GM21576 (cell line): ENCODE measurements at regions not wholly inside any gene's neighbourhood (a gene's known extent, or its start where the extent isn't known, plus 50 kb on each side); places are given as distances from the start of the nearest gene placed in this dataset.
"Not testable (repeated sequence)": the region's sequence is repeated elsewhere in the genome, so short reads cannot be mapped to it uniquely, and the experiment has no call there.

Experiments
- ATAC-seq: cut with Tn5 transposase; IDR thresholded peaks from one replicate; pipeline ENCODE4 v1.9.1; 2021; ENCODE audit warnings: mild to moderate bottlenecking, moderate library complexity; ENCODE audit not compliant: unreplicated experiment

GRCh38 chr3:177382944-177383343 lies 185.7 kb upstream of the TBL1XR1 start:
- ATAC-seq, result no peak

DNA sequence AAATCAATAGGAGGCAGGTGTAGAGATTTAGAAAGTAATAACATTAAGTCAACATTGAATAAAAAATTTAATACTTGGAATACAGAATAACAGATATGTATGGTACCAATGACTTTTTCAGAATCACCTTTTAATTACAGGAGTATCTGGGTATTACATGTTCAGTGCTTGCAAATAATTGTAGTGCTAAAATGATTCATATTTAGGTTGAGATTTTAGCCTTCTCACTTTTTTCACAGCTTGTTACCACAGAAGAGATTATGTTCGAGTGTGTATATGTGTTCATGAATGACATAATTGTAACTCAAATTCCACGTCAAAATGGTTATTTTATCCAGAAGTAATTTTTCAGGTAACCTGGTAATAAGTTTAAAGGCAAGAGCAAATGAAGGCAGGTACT lies 187.9 kb upstream of the TBL1XR1 start:
- no peak for ATAC-seq

DNA sequence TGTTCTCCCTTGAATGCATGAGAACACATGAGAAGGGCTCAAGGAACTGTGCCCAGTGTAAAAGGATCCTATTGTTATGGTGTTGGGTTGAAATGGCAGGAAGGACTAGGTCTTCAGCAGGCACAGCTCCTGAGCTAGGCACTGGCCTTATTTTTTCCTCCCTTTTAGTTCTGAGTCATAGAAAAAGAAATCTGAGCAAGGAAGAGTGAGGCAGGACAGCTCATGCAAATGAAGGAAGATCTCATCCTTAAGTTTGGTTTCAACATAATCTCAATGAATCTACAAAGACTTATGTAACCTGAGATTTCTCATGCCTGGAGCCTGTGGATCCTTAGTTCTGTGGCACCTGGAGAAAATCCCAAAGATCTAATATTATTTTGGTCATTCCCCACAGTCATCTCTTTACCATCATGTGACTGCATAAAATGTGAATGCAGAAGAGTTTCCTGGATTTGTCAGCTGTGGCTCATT lies 188.6 kb upstream of the TBL1XR1 start:
- ATAC-seq, result no peak

DNA sequence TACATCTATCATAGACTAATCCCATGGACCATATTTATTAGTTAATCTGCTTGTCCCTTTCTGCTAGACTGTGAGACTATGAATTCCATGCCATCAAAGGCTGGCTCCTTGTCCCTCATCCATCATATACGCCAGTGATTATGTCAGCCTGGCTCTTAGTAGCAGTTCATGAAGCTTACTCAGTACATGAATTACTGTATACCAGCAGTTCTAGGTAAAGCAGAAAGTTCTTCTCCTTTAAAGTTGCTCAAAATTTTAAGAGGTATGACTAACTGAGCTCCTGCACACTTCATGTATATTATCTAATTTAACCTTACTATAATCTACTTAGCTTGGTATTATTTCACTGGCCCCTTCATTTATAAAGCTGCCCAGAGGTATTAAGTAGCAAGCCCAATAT lies 190.9 kb upstream of the TBL1XR1 start:
- no peak for ATAC-seq

DNA sequence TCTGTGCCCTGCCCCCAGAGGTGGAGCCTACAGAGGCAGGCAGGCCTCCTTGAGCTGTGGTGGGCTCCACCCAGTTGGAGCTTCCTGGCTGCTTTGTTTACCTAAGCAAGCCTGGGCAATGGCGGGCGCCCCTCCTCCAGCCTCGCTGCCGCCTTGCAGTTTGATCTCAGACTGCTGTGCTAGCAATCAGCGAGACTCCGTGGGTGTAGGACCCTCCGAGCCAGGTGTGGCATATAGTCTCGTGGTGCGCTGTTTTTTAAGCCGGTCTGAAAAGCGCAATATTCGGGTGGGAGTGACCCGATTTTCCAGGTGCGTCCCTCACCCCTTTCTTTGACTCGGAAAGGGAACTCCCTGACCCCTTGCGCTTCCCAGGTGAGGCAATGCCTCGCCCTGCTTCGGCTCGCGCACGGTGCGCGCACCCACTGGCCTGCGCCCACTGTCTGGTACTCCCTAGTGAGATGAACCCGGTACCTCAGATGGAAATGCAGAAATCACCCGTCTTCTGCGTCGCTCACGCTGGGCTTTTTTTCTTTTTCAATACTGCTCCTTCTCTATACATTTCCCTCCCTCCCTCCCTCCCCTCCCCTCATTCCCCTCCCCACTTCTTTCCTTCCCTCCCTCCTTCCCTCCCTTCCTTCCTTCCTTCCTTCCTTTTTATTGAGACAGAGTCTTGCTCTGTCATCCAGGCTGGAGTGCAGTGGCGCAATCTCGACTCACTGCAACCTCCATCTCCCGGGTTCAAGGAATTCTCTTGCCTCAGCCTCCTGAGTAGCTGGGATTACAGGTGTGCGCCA lies 197.1 kb upstream of the TBL1XR1 start:
- not testable (repeated sequence) for ATAC-seq

- ATAC-seq, result no peak
Observed at GRCh38 chr3:177396733-177397132, 199.5 kb upstream of the TBL1XR1 start.

DNA sequence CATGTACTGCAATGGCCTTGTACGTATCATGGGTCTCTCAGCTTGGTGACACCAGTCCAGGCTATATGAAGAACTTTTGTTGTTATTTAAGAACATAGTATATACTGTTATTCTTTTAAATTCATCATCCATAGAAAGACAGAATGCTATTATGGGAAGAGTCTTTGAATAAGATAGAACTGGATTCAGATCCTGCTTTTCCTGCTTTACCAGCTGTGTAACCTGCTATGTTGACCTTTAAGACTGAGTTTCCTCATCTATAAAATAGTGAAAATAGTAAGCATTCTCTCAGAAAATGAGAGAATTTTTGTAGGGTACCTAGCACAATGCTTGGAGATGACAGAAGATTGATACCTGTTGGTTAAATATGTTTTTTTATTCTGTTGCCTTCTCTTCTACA lies 204.1 kb upstream of the TBL1XR1 start:
- ATAC-seq, result no peak

DNA sequence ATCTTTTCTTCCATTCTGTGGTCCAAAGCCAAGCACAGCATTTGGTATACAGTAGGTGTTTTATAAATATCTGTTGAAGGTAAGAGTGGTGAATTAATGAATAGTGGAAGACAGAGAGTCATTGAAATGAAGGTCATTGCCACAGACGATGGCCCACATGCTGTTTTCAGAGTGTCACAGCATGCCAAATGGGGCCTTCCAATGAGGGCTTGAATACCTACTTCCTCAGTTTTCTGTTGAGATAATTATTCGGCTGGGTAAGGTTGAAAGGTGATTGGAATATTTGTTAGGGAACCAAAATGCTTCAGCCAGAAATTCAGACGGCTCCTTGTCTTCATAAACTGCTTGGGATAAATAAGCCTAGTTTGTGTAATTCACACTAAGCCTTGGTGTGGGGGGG lies 205.3 kb upstream of the TBL1XR1 start:
- ATAC-seq, result no peak

GRCh38 chr3:177405191-177405672 lies 207.9 kb upstream of the TBL1XR1 start:
- ATAC-seq, result no peak

GRCh38 chr3:177410730-177411129 lies 213.4 kb upstream of the TBL1XR1 start:
- ATAC-seq, result no peak

DNA sequence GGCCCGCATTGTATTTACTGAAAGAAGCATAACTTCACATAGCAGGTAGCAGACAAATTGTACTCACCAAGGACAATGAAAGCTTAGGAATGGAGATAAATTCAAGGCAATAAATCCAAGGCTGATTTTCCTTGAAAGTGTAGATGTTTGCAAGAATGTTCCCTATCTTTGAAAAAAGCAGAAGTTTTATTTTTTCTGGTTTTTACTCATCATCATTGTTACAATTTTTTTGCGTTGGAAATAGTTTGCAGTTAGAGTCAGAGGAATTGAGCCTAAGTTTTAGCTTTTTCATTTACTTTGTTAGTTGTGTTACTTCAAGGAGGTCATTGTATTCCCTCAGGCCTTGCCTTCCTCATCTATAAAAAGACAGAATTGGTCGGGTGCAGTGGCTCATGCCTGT lies 213.9 kb upstream of the TBL1XR1 start:
- no peak for ATAC-seq

GRCh38 chr3:177412677-177413170 lies 215.4 kb upstream of the TBL1XR1 start:
- ATAC-seq, result not testable (repeated sequence)

GRCh38 chr3:177414093-177414492 lies 216.8 kb upstream of the TBL1XR1 start:
- no peak for ATAC-seq

DNA sequence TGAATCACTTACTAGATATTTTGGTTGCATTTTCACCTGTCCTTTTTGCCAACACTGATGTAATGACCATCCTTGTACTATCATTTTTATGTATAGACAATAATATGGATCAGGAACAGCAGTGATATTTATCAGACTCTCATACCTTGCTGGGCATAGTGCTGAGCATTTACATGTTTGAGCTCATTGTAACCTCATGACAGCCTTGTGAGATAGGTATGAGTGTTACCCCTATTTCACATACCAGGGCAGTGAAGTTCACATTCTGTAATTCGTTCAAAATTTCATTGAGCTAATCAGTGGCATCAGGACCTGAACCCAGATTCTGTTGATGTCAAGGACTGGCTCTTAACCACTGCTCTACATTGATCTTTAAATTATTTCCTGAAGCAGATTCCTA lies 221.5 kb upstream of the TBL1XR1 start:
- ATAC-seq, result no peak

- ATAC-seq, result no peak
Observed at GRCh38 chr3:177419904-177420601, 222.8 kb upstream of the TBL1XR1 start.

DNA sequence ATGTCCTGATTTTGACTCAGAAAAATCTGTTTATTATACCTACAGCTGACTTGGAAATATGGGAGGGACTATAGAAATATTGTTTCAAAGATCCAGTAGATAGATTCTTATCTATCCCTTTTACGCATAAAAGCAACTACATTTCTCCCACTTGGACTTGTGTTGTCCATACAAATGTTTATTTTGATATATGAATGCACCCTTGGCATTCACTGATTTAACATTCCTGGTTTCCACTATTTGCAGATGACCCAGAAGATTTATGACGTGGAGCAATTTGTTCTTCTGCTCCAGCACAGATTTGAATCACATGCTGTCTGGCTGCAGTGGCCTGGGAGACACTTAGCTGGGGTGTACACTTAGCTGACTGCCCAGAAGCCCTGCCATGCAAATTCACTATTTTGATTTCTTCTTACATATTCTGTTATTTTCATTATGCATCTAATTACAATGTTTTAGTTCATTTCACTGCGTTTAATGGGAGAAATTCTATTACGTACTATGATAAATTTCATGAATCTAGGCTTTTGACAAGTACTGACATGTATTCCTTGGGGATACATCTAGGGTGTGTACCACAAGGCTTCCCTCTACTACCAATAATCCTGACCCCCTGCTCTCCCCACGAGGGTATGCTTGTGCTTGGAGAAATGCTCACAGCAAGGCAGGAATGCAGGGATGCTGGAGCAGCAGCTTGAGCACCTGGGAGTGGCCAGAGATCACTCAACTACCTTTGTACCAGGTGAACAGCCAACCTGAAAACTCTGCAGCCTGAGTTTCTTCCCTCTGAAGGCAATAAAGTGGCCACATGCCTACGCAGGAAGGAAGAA lies 223.6 kb upstream of the TBL1XR1 start:
- no peak for ATAC-seq

DNA sequence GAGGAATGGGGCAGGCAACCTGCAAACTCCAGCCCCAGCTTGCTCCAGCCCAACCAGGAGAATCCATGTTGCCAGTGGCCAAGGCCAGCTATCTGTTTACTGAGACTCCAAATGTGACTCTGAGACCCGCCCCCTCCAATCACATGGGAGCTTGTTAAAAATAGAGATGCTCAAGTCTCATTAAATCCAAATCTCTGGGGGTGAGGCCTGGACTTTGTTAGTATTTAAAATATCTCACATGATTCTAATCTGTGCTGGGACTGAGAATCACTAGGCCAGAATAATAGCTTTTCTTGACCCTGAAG lies 224.2 kb upstream of the TBL1XR1 start:
- ATAC-seq, result no peak

DNA sequence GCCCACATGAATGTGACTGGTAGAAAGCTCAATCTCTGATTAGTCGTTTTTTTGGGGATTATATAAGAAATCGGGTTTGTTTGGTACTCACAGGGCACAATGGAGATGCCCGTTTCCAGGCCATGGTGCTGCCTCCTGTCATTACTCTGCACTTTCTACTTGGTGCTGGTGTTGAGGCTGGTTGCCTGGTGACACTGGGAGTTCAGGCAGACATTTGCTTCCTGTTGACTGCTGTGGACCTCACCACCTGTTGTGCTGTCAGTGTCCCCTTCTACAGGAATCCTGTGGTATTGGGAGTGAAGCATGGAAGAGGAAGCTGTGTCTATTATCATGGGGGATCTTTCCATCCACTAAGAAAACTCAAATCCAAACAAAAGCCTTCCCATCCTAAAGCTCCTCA lies 227.2 kb upstream of the TBL1XR1 start:
- ATAC-seq, result no peak

DNA sequence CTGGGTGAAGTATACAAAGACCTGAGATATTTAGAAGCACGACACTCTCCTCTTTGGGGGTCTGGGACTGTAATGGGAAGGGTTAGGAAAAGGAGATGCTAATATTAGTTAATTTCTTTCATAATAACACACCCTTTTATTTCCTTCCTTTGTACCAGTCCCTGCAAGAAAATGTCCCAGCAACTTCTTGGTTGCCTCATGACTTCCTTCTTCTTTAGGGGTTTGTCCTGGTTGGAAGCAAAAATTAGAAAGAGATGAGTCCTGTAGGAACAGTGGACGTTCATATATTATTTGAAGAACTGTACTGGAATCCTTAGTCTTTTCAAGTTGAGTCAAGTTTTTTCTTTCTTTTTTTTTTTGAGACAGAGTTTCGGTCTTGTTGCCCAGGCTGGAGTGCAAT lies 227.8 kb upstream of the TBL1XR1 start:
- no peak for ATAC-seq

DNA sequence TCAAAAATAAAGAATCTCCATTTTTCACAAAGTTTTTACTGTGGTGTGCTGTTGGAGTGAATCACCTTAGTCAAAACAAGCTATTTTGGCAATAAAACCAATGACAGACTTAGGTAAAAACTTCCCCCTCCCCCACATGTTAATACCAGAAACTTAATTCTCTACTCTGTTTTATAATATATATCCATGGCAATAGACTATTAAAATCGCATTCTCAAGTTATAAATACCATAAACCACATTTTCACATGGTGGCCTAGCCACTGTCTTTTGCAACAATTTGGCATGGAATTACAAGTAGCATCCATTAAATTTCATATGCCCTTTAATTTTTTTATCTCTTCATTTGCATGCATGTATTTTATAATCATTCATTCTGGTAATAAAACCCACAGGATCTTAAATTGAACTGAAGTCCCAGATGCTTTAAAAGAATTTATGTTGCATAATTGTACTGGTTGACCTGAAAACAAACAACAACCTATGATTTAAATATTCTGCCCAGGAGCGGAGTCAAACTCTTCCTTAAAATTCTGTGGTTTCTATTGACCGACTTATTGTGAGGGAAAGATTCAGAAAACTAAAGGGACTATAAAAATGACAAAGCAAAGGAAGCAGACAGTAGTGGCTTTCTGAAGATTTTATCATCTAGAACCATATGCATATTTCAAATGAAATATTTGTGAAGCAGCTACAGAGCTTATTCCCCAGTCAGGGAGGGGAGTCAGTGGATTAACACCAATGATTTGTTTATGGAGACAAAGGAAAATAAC lies 229.0 kb upstream of the TBL1XR1 start:
- ATAC-seq, result no peak
